ENCODE measurements at regions not wholly inside any gene's neighbourhood (a gene's known extent, or its start where the extent isn't known, plus 50 kb on each side); places are given as distances from the start of the nearest gene placed in this dataset.

- H3K9ac ChIP-seq (ENCODE audit: low read depth, low read length): no peak overlapping the region
Observed at GRCh38 chr15:69585937-69586336, 133.3 kb downstream of the RPLP1 start.

More at GRCh38 chr15:69585937-69586336, 133.3 kb downstream of the RPLP1 start:
- ChIA-PET CTCF (no interaction called here), POLR2A (ENCODE audit: unreplicated experiment) (no interaction called here)
- Histone ChIP-seq H3K4me3 (ENCODE audit: insufficient read depth, low read depth, low read length) (no peak overlapping the region), H2AFZ (replicated peaks; ENCODE audit: low read length, poor library complexity) (no peak overlapping the region), H2AK9ac (replicated peaks; ENCODE audit: low read depth, low read length, poor library complexity) (peak overlapping the region; percentile 57), H3K9me3 (ENCODE audit: control insufficient read depth, insufficient read depth, low read length) (peaks cover 3% of the 10 kb centered on the region), H3K56ac (ENCODE audit: extremely low read depth, insufficient read depth, low read length) (no peak overlapping the region), H4K20me1 (ENCODE audit: insufficient read depth, low read length) (no peaks in the 10 kb centered on the region), H2AK5ac (ENCODE audit: low read depth, low read length) (no peak overlapping the region), H3K23ac (ENCODE audit: low read depth, low read length) (no peak overlapping the region), H3K36me3 (ENCODE audit: control insufficient read depth, insufficient read depth, low read length) (no peaks in the 10 kb centered on the region), H2BK20ac (ENCODE audit: low read depth, low read length) (no peak overlapping the region), H4K8ac (ENCODE audit: low read depth in 2 of 2, low read length in 2 of 2) (no peak overlapping the region), H3K18ac (ENCODE audit: low read depth, low read length) (no peak overlapping the region), H3K9me1 (ENCODE audit: insufficient read depth, low read length) (no peaks in the 10 kb centered on the region), H2BK5ac (ENCODE audit: low read depth, low read length, poor library complexity, severe bottlenecking) (no peak overlapping the region), H2BK15ac (ENCODE audit: low read depth, low read length) (no peak overlapping the region), H4K91ac (ENCODE audit: insufficient read depth, low read depth, low read length) (no peak overlapping the region), H4K5ac (ENCODE audit: low read depth, low read length) (no peak overlapping the region), H3K27me3 (ENCODE audit: control insufficient read depth, insufficient read depth, low read length) (peaks cover 54% of the 10 kb centered on the region), H3K27ac (ENCODE audit: insufficient read depth, low read length) (no peak overlapping the region), H3K79me1 (ENCODE audit: low read depth in 1 of 2, low read length in 2 of 2) (no peaks in the 10 kb centered on the region), H3K14ac (replicated peaks; ENCODE audit: low read depth, low read length) (no peak overlapping the region), H3K4ac (ENCODE audit: low read depth, low read length) (no peak overlapping the region), H3K4me2 (ENCODE audit: low read depth, low read length) (no peak overlapping the region), H2BK120ac (ENCODE audit: low read depth, low read length) (no peak overlapping the region), H3K4me1 (ENCODE audit: control insufficient read depth, insufficient read depth, low read length) (no peaks in the 10 kb centered on the region)
- no TSS peak for BruUV-seq (replicated peaks)
- intact Hi-C loops (cut with micrococcal nuclease): no loop called here
- dilution Hi-C loops (cut with HindIII; ENCODE audit: low sequenced_read_pairs, unreplicated experiment): no loop called here
- no peak for DNase-seq
- no CpG with 5 or more reads among the region's 3 CpGs for WGBS, 2 experiments (ENCODE audit: extremely low coverage in 2 of 2, insufficient read length in 1 of 2)
- no peak for ATAC-seq (ENCODE audit: low read depth)
- TF ChIP-seq MAZ (IDR thresholded peaks at IDR 0.05; ENCODE audit: borderline replicate concordance, low read depth, low read length) (no peak), CTCF (conservative IDR thresholded peaks at IDR 0.05; ENCODE audit: low read depth, low read length) (no peak), USF2 (IDR thresholded peaks at IDR 0.05; ENCODE audit: low read depth, low read length) (no peak), MXI1 (IDR thresholded peaks at IDR 0.05; ENCODE audit: borderline replicate concordance, low read depth, low read length) (no peak), SMC3 (IDR thresholded peaks at IDR 0.05; ENCODE audit: low read depth, low read length) (no peak), RAD21 (IDR thresholded peaks at IDR 0.05; ENCODE audit: low read length) (no peak), CHD1 (IDR thresholded peaks at IDR 0.05; ENCODE audit: low read depth, low read length) (no peak), MAFK (IDR thresholded peaks at IDR 0.05; ENCODE audit: low read depth, low read length) (no peak), RFX5 (IDR thresholded peaks at IDR 0.05; ENCODE audit: low read depth, low read length) (no peak), BHLHE40 (IDR thresholded peaks at IDR 0.05; ENCODE audit: low read depth, low read length) (no peak), RCOR1 (IDR thresholded peaks at IDR 0.05; ENCODE audit: insufficient replicate concordance, low read length) (no peak)
- in situ Hi-C loops (cut with MboI; ENCODE audit: low sequenced_read_pairs): no loop called here
